Panc1 (cell line): ENCODE measurements at regions not wholly inside any gene's neighbourhood (a gene's known extent, or its start where the extent isn't known, plus 50 kb on each side); places are given as distances from the start of the nearest gene placed in this dataset.

Experiments
- ATAC-seq: fragments of 200-7000 bp; cut with Tn5 transposase; 2 replicates; pipeline ENCODE4 v1.9.1; 2020; ENCODE audit warnings: mild to moderate bottlenecking, moderate library complexity
- BruUV-seq: library from RNA; stranded (reverse); fragments of 400-500 nt; replicated peaks from 2 replicates; lab custom pipeline; 2021; lab: Mats Ljungman, UMichigan
- CTCF ChIA-PET: fragments of 300-600 bp; sonication (Branson Sonifier 250); formaldehyde crosslinking; loops from one replicate; lab custom pipeline; 2022; ENCODE audit warnings: antibody characterized with exemption; lab: Charles Lee
- POLR2A ChIA-PET: fragments of 300-600 bp; sonication (Branson Sonifier 250); formaldehyde crosslinking; loops from one replicate; lab custom pipeline; 2022; ENCODE audit warnings: antibody characterized with exemption; lab: Charles Lee
- DNase-seq: peaks from one replicate; pipeline ENCODE4 v3.0.0-alpha.2; 2010; ENCODE audit warnings: low read depth, low spot score
- H3K27ac ChIP-seq: 2 replicates; pipeline ENCODE4 v1.5.1; 2011; ENCODE audit warnings: mild to moderate bottlenecking, low read length, inconsistent platforms
- H3K27me3 ChIP-seq: fragments of 200-500 bp; sonication (Bioruptor generic); 2 replicates; pipeline ENCODE4 v1.6.0; 2014; ENCODE audit warnings: low read length, inconsistent platforms; ENCODE audit not compliant: control insufficient read depth, insufficient read depth
- H3K36me3 ChIP-seq: fragments of 200-500 bp; sonication (Bioruptor generic); 2 replicates; pipeline ENCODE4 v1.5.1; 2014; ENCODE audit warnings: inconsistent platforms, mild to moderate bottlenecking, low read length, moderate library complexity; ENCODE audit not compliant: control insufficient read depth, insufficient read depth
- H3K4me1 ChIP-seq: 2 replicates; pipeline ENCODE4 v1.5.1; 2011; ENCODE audit warnings: inconsistent platforms, mild to moderate bottlenecking, low read length, moderate library complexity; ENCODE audit not compliant: control insufficient read depth, insufficient read depth
- H3K4me3 ChIP-seq, 2 experiments: 2 replicates each; pipeline ENCODE4 v1.5.1; 2011 to 2012; ENCODE audit warnings: low read depth in 2 of 2, low read length in 2 of 2, mild to moderate bottlenecking in 2 of 2, inconsistent platforms in 1 of 2, moderate library complexity in 1 of 2
- H3K9me3 ChIP-seq: fragments of 200-500 bp; sonication (Bioruptor generic); 2 replicates; pipeline ENCODE4 v1.5.1; 2014; ENCODE audit warnings: low read depth, mild to moderate bottlenecking, inconsistent platforms, low read length, moderate library complexity; ENCODE audit not compliant: control insufficient read depth, insufficient read depth
- POLR2AphosphoS5 ChIP-seq: IDR thresholded peaks from 2 replicates; pipeline ENCODE4 v1.6.1; 2012; ENCODE audit warnings: mild to moderate bottlenecking, low read depth, low read length, moderate library complexity
- SIN3A ChIP-seq: IDR thresholded peaks from 2 replicates; pipeline ENCODE4 v1.6.1; 2012; ENCODE audit warnings: low read depth, mild to moderate bottlenecking, low read length, moderate library complexity, borderline replicate concordance; ENCODE audit not compliant: insufficient read depth
- TCF7L2 ChIP-seq: IDR thresholded peaks from 2 replicates; pipeline ENCODE4 v1.6.1; 2011; ENCODE audit warnings: mild to moderate bottlenecking, low read depth, low read length, inconsistent platforms
- in situ Hi-C: cut with HindIII; loops from 2 replicates; pipeline ENCODE4 v1.10.0; 2016; ENCODE audit warnings: low sequenced_read_pairs, low pct_unique_long_range_greater_than_20kb
- intact Hi-C: fragments of 100-400 bp; cut with micrococcal nuclease; formaldehyde crosslinking; loops from one replicate; pipeline ENCODE4 v1.10.0; 2022; ENCODE audit not compliant: unreplicated experiment
- TF ChIP-seq, protein P1 (sequence below): fragments of 450-650 bp; IDR thresholded peaks from 2 replicates; pipeline ENCODE4 v1.5.1; 2017; ENCODE audit warnings: mild to moderate bottlenecking
- TF ChIP-seq, protein P2 (sequence below), 2 experiments: IDR thresholded peaks; 2 replicates each; pipeline ENCODE4 v1.6.1; 2011 to 2012; ENCODE audit warnings: low read depth in 2 of 2, control low read depth in 1 of 2, low read length in 1 of 2, mild to moderate bottlenecking in 1 of 2, moderate library complexity in 1 of 2; ENCODE audit not compliant: insufficient read depth in 1 of 2

DNA sequence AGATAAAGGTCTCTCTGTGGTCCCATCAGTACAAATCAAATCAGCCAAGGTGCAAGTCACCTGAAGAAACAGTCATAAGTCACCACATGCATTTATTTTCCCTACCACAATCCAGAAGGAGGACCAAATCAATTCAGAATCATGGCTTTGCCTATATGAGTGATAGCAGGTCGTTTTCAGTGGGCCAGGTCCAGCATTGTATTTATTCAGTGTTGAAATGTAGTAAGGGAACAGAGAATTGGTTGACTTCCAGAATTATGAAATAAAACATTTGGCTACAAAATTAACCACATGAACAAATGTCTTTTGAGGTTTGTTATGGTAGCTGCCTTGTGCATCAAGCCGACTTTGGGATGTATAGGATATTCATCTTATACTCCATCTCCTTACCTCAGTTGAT, 88.4 kb downstream of the POLR1F start:
- no TSS peak for BruUV-seq
- in situ Hi-C loops: no loop called here
- CTCF ChIA-PET: no interaction called here

DNA sequence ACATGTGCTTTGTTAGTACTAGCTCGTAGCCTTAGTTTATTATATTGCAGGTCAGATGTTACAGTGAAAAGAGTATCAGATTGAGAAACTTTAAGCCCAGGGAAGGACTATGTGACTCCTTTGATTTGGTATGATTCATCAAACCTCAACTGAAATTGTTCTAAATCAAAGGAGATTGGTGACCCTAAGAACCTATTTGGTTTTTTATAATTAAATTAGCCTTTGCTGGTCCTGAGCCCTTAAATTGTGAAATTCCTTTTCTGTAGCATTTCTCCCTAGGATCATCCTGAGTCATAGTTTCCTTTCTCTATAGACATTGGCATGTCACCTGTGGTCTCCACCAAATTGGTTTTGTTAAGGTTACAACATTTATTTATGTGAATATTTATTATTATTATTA, 89.7 kb downstream of the POLR1F start:
- ChIA-PET POLR2A (no interaction called here), CTCF (interaction anchor here (0.5 kb wide), 1 partner anchor 1339 kb away, joined by 3 read pairs; no protein-coding TSS in a partner anchor)
- in situ Hi-C loops: no loop called here
- Histone ChIP-seq H3K9me3 (no peaks in the 10 kb centered on the region), H3K4me3 (no peak overlapping the region), H3K36me3 (no peaks in the 10 kb centered on the region), H3K27me3 (no peaks in the 10 kb centered on the region), H3K4me1 (no peaks in the 10 kb centered on the region), H3K27ac (no peak overlapping the region)
- no TSS peak for BruUV-seq
- no peak for TF ChIP-seq TCF7L2
- TF ChIP-seq POLR2AphosphoS5: no peak
- TF ChIP-seq, protein P1, sequence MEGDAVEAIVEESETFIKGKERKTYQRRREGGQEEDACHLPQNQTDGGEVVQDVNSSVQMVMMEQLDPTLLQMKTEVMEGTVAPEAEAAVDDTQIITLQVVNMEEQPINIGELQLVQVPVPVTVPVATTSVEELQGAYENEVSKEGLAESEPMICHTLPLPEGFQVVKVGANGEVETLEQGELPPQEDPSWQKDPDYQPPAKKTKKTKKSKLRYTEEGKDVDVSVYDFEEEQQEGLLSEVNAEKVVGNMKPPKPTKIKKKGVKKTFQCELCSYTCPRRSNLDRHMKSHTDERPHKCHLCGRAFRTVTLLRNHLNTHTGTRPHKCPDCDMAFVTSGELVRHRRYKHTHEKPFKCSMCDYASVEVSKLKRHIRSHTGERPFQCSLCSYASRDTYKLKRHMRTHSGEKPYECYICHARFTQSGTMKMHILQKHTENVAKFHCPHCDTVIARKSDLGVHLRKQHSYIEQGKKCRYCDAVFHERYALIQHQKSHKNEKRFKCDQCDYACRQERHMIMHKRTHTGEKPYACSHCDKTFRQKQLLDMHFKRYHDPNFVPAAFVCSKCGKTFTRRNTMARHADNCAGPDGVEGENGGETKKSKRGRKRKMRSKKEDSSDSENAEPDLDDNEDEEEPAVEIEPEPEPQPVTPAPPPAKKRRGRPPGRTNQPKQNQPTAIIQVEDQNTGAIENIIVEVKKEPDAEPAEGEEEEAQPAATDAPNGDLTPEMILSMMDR: no peak
- TF ChIP-seq, protein P2, sequence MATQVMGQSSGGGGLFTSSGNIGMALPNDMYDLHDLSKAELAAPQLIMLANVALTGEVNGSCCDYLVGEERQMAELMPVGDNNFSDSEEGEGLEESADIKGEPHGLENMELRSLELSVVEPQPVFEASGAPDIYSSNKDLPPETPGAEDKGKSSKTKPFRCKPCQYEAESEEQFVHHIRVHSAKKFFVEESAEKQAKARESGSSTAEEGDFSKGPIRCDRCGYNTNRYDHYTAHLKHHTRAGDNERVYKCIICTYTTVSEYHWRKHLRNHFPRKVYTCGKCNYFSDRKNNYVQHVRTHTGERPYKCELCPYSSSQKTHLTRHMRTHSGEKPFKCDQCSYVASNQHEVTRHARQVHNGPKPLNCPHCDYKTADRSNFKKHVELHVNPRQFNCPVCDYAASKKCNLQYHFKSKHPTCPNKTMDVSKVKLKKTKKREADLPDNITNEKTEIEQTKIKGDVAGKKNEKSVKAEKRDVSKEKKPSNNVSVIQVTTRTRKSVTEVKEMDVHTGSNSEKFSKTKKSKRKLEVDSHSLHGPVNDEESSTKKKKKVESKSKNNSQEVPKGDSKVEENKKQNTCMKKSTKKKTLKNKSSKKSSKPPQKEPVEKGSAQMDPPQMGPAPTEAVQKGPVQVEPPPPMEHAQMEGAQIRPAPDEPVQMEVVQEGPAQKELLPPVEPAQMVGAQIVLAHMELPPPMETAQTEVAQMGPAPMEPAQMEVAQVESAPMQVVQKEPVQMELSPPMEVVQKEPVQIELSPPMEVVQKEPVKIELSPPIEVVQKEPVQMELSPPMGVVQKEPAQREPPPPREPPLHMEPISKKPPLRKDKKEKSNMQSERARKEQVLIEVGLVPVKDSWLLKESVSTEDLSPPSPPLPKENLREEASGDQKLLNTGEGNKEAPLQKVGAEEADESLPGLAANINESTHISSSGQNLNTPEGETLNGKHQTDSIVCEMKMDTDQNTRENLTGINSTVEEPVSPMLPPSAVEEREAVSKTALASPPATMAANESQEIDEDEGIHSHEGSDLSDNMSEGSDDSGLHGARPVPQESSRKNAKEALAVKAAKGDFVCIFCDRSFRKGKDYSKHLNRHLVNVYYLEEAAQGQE (IDR thresholded peaks at IDR 0.05; ENCODE audit: insufficient read depth in 1 of 2, low read depth in 2 of 2, low read length in 1 of 2): no peak
- no peak for TF ChIP-seq SIN3A
- DNase-seq: no peak
- ATAC-seq: no peak
- intact Hi-C loops: no loop called here

More for the DNA sequence above, 88.4 kb downstream of the POLR1F start:
- DNase-seq: no peak
- Histone ChIP-seq H3K4me1 (no peaks in the 10 kb centered on the region), H3K4me3 (no peak overlapping the region), H3K36me3 (no peaks in the 10 kb centered on the region), H3K27ac (no peak overlapping the region), H3K27me3 (no peaks in the 10 kb centered on the region), H3K9me3 (no peaks in the 10 kb centered on the region)
- no peak for ATAC-seq
- TF ChIP-seq, protein P1: no peak
- no peak for TF ChIP-seq TCF7L2
- no peak for TF ChIP-seq POLR2AphosphoS5
- TF ChIP-seq, protein P2 (IDR thresholded peaks at IDR 0.05; ENCODE audit: insufficient read depth in 1 of 2, low read depth in 2 of 2, low read length in 1 of 2): no peak
- no peak for TF ChIP-seq SIN3A
- POLR2A ChIA-PET: no interaction called here
- intact Hi-C loops: no loop called here
